ENCODE measurements at regions not wholly inside any gene's neighbourhood (a gene's known extent, or its start where the extent isn't known, plus 50 kb on each side); places are given as distances from the start of the nearest gene placed in this dataset.

DNA sequence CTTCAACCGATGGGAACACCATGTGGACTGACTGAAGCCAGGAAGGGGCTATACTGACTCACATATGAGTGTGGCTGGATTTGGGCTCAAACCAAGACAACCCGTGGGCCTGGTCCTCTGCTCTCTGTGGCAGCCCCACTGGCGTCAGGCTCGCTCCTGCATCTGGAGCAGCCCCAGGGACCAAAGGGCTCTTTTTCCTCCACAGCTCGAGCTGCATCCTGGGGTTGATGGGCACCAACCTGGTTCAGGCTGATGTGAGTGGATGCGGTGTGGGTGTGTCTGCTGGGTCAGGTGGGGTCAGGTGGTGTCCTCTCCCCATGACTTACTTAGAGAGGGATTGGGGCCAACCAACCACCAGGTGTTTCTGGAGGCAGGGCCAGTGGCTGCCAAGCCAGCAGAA lies 303.0 kb upstream of the AJAP1 start:
- TF ChIP-seq CTCF (IDR thresholded peaks at IDR 0.05; ENCODE audit: insufficient read depth, low read depth, low read length) (no peak), EZH2 (IDR thresholded peaks at IDR 0.05; ENCODE audit: insufficient read depth, low read length) (no peak)
